ENCODE measurements at regions not wholly inside any gene's neighbourhood (a gene's known extent, or its start where the extent isn't known, plus 50 kb on each side); places are given as distances from the start of the nearest gene placed in this dataset.

- POLR2A ChIA-PET (ENCODE audit: low non-redundant PET), result no interaction called here
Observed at GRCh38 chr7:136053689-136054485, 76.7 kb upstream of the MTPN start.

DNA sequence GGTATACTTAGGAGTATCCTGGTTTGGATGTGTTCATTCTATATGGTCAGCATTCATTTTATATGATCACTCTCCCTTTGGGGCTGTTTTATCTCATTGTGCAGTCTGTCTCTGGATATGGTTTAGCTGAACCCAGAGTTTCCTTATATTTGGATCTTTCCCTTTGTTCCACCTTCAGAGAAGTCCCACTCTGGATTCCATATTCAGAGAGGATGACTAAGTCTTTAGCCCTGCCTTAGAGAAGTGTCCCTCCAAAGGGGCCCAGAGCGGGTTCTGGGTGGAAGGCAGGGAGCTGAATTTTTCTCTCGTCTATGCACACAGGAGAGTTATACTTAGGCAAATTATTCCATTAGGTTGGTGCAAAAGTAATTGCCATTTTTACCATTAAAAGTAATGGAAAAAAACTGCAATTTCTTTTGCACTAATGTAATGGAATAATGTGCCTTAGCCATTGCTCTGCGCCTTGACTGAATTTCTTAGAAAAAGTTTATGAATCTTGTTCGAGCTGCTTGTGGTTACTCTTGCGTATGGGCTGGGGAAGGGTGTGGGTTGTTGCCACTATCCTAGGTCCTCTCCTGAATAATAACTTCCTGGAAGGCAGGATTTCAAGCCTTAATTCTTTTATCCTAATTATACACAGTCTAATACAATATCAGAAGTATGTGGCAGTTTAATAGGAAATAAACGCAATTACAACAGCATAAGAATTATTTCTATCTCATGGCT is 74.2 kb upstream of the MTPN start:
- CTCF ChIA-PET, result no interaction called here
- H3K27ac ChIP-seq, result no peak overlapping the region
- POLR2A ChIA-PET (ENCODE audit: low non-redundant PET), result no interaction called here
- no peak for DNase-seq (ENCODE audit: low spot score)
- TF ChIP-seq, protein P1, sequence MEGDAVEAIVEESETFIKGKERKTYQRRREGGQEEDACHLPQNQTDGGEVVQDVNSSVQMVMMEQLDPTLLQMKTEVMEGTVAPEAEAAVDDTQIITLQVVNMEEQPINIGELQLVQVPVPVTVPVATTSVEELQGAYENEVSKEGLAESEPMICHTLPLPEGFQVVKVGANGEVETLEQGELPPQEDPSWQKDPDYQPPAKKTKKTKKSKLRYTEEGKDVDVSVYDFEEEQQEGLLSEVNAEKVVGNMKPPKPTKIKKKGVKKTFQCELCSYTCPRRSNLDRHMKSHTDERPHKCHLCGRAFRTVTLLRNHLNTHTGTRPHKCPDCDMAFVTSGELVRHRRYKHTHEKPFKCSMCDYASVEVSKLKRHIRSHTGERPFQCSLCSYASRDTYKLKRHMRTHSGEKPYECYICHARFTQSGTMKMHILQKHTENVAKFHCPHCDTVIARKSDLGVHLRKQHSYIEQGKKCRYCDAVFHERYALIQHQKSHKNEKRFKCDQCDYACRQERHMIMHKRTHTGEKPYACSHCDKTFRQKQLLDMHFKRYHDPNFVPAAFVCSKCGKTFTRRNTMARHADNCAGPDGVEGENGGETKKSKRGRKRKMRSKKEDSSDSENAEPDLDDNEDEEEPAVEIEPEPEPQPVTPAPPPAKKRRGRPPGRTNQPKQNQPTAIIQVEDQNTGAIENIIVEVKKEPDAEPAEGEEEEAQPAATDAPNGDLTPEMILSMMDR (conservative IDR thresholded peaks at IDR 0.05; ENCODE audit: low read depth), result no peak

More at GRCh38 chr7:136053689-136054485, 76.7 kb upstream of the MTPN start:
- TF ChIP-seq, protein P1 (conservative IDR thresholded peaks at IDR 0.05; ENCODE audit: low read depth), result no peak
- CTCF ChIA-PET, result no interaction called here
- no peak for DNase-seq (ENCODE audit: low spot score)
- H3K27ac ChIP-seq, result no peak overlapping the region

- no peak overlapping the region for H3K27ac ChIP-seq
- POLR2A ChIA-PET (ENCODE audit: low non-redundant PET), result no interaction called here
- TF ChIP-seq, protein P1 (conservative IDR thresholded peaks at IDR 0.05; ENCODE audit: low read depth), result no peak
- CTCF ChIA-PET, result no interaction called here
- DNase-seq (ENCODE audit: low spot score), result no peak
Observed at GRCh38 chr7:136050462-136050847, 73.3 kb upstream of the MTPN start.

DNA sequence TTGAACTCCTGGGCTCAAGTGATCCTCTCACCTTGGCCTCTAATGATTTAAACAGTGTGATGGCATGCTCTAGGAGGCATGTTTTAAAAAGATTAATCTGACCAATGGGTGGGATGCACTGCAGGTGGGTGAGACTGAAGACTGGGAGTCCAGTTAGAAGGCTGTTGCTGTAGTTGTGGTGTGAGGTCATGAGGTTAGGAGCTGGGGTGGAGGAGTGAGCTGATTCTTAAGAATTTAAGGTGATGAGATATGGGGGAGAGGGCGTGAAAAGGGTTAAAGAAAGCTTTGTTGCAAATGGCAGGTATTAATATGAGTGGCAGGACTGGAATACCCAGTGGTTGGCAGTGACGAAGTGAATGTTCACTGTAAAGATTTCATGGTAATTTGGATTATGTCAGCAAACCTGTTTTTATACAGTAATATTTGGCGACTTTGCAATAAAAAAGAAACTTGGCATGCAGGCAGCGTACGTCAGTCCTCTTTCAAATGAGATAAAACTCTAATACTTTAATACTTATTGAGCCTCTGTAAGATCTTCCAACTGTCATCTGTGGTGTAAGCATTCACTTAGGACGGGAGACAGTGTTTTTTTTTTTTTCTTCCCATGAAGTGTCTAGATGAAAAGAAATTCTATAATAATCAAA is 72.8 kb upstream of the MTPN start:
- ChIA-PET POLR2A (ENCODE audit: low non-redundant PET) (no interaction called here), CTCF (no interaction called here)
- H3K27ac ChIP-seq, result no peak overlapping the region
- no peak for DNase-seq (ENCODE audit: low spot score)
- TF ChIP-seq, protein P1 (conservative IDR thresholded peaks at IDR 0.05; ENCODE audit: low read depth), result no peak

GRCh38 chr7:136049117-136049516 is 72.0 kb upstream of the MTPN start:
- TF ChIP-seq, protein P1 (conservative IDR thresholded peaks at IDR 0.05; ENCODE audit: low read depth), result no peak
- no peak overlapping the region for H3K27ac ChIP-seq
- DNase-seq (ENCODE audit: low spot score), result no peak
- POLR2A ChIA-PET (ENCODE audit: low non-redundant PET), result no interaction called here
- CTCF ChIA-PET, result no interaction called here

- ChIA-PET CTCF (no interaction called here), POLR2A (ENCODE audit: low non-redundant PET) (no interaction called here)
- no peak for DNase-seq (ENCODE audit: low spot score)
- TF ChIP-seq, protein P1 (conservative IDR thresholded peaks at IDR 0.05; ENCODE audit: low read depth), result no peak
- H3K27ac ChIP-seq, result no peak overlapping the region
Observed at GRCh38 chr7:136046548-136046947, 69.4 kb upstream of the MTPN start.

All from RWPE1 (cell line).